Activated CD4-positive, alpha-beta memory T cell treated with anti-CD3 and anti-CD28 coated beads, Interleukin-2, amount 10 ng/mL, durations not matched to agents 7 days and 5 days (primary cell): ENCODE measurements at regions not wholly inside any gene's neighbourhood (a gene's known extent, or its start where the extent isn't known, plus 50 kb on each side); places are given as distances from the start of the nearest gene placed in this dataset.
"Not testable (repeated sequence)": the region's sequence is repeated elsewhere in the genome, so short reads cannot be mapped to it uniquely, and the experiment has no call there.

Source experiments
- CTCF ChIA-PET: fragments of 350-600 bp; sonication (Branson Sonifier 250); formaldehyde crosslinking; loops from one replicate; lab custom pipeline; 2021; ENCODE audit warnings: antibody characterized with exemption, inconsistent platforms; lab: Charles Lee
- POLR2A ChIA-PET: fragments of 350-600 bp; sonication (Branson Sonifier 250); formaldehyde crosslinking; loops from one replicate; lab custom pipeline; 2021; ENCODE audit warnings: antibody characterized with exemption; lab: Charles Lee
- DNase-seq: peaks from one replicate; pipeline ENCODE4 v3.0.0-alpha.2; 2020
- H3K27ac Mint-ChIP-seq: one replicate; pipeline ENCODE4 v1.8.0; 2021; ENCODE audit warnings: mild to moderate bottlenecking, mixed read lengths
- H3K27me3 Mint-ChIP-seq: one replicate; pipeline ENCODE4 v1.8.0; 2021; ENCODE audit warnings: mixed read lengths
- H3K36me3 Mint-ChIP-seq: one replicate; pipeline ENCODE4 v1.8.0; 2021; ENCODE audit warnings: low read depth, mixed read lengths
- H3K4me1 Mint-ChIP-seq: one replicate; pipeline ENCODE4 v1.8.0; 2021; ENCODE audit warnings: mixed read lengths
- H3K4me3 Mint-ChIP-seq: one replicate; pipeline ENCODE4 v1.8.0; 2021; ENCODE audit warnings: mild to moderate bottlenecking, mixed read lengths
- H3K9me3 Mint-ChIP-seq: one replicate; pipeline ENCODE4 v1.8.0; 2021; ENCODE audit warnings: mixed read lengths

- H3K4me3 Mint-ChIP-seq = no peak overlapping the region
- no peak overlapping the region for H3K27ac Mint-ChIP-seq
- DNase-seq = no peak
- no peaks in the 10 kb centered on the region for H3K36me3 Mint-ChIP-seq
- POLR2A ChIA-PET = interaction anchor here (1.9 kb wide), 1 partner anchor 444 kb away, joined by 3 read pairs; no protein-coding TSS in a partner anchor
- peaks cover 13% of the 10 kb centered on the region for H3K4me1 Mint-ChIP-seq
- peaks cover 6% of the 10 kb centered on the region for H3K27me3 Mint-ChIP-seq
- H3K9me3 Mint-ChIP-seq = no peaks in the 10 kb centered on the region
- CTCF ChIA-PET = interaction anchor here (0.8 to 1.0 kb wide), 2 partner anchors 18 to 445 kb away, joined by 3 to 4 read pairs; no protein-coding TSS in a partner anchor
Observed at GRCh38 chr6:134622382-134623173, 304.7 kb upstream of the SGK1 start.

- POLR2A ChIA-PET = interaction anchor here (1.9 kb wide), 1 partner anchor 443 kb away, joined by 3 read pairs; no protein-coding TSS in a partner anchor
- CTCF ChIA-PET = interaction anchor here (0.8 to 1.0 kb wide), 2 partner anchors 19 to 444 kb away, joined by 3 to 4 read pairs; no protein-coding TSS in a partner anchor
- H3K27ac Mint-ChIP-seq = no peak overlapping the region
Observed at GRCh38 chr6:134621858-134622257, 303.9 kb upstream of the SGK1 start.

DNA sequence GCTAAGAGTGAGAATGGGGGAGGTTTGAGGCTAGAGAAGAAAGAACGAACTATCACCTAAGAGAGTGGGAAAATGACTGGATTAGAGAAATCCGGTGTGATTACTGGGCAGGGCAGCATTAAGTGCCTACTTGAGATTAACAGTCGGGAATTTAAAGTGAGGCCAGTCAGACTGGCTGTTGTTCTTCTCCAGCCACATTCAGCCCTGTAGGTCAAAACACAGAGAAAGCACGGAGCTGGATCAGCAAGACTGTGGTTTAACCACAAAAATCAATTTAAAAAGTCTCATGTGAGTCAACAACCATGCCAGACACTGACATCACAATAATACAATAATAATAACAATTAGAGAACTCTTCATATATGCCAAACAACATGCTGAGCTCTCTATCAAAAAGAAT is 301.9 kb upstream of the SGK1 start:
- CTCF ChIA-PET = interaction anchor here (0.6 to 2.3 kb wide), 2 partner anchors 21 to 510 kb away, joined by 3 to 7 read pairs; no protein-coding TSS in a partner anchor
- Mint-ChIP-seq H3K36me3 (no peaks in the 10 kb centered on the region), H3K27ac (no peak overlapping the region), H3K4me1 (peaks cover 9% of the 10 kb centered on the region), H3K4me3 (no peak overlapping the region), H3K9me3 (no peaks in the 10 kb centered on the region), H3K27me3 (peaks cover 6% of the 10 kb centered on the region)
- DNase-seq = no peak
- POLR2A ChIA-PET = no interaction called here

More at GRCh38 chr6:134621858-134622257, 303.9 kb upstream of the SGK1 start:
- H3K4me1 Mint-ChIP-seq = peaks cover 13% of the 10 kb centered on the region
- no peak for DNase-seq
- H3K4me3 Mint-ChIP-seq = no peak overlapping the region
- H3K27me3 Mint-ChIP-seq = peaks cover 6% of the 10 kb centered on the region
- H3K36me3 Mint-ChIP-seq = no peaks in the 10 kb centered on the region
- no peaks in the 10 kb centered on the region for H3K9me3 Mint-ChIP-seq

DNA sequence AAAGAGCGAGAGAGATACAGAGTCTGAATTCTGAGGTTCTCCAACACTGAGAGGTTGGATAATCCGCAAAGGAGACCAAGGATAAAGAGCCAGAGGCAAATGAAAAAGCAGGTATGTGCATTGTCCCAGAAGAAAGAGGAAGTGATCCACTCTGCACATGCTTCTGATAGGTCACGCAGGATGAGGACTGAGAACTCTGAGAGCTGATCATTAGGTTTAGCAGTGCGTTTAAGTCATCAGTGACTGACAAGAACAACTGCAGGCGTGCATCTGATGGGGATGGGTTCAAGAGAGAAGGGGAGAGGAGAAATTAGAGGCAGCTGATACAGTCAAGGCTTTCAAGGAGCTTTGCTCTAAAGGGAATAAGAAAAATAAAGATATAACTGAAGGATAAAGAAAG is 301.2 kb upstream of the SGK1 start:
- no peaks in the 10 kb centered on the region for H3K9me3 Mint-ChIP-seq
- no peak overlapping the region for H3K27ac Mint-ChIP-seq
- peaks cover 6% of the 10 kb centered on the region for H3K27me3 Mint-ChIP-seq
- peaks cover 9% of the 10 kb centered on the region for H3K4me1 Mint-ChIP-seq
- ChIA-PET POLR2A (no interaction called here), CTCF (interaction anchor here (2.3 kb wide), 1 partner anchor 22 kb away, joined by 7 read pairs; no protein-coding TSS in a partner anchor)
- no peaks in the 10 kb centered on the region for H3K36me3 Mint-ChIP-seq
- no peak overlapping the region for H3K4me3 Mint-ChIP-seq
- DNase-seq = no peak

- no peaks in the 10 kb centered on the region for H3K36me3 Mint-ChIP-seq
- peaks cover 6% of the 10 kb centered on the region for H3K27me3 Mint-ChIP-seq
- H3K27ac Mint-ChIP-seq = no peak overlapping the region
- ChIA-PET CTCF (no interaction called here), POLR2A (no interaction called here)
- H3K4me3 Mint-ChIP-seq = no peak overlapping the region
- peaks cover 8% of the 10 kb centered on the region for H3K4me1 Mint-ChIP-seq
- DNase-seq = no peak
- H3K9me3 Mint-ChIP-seq = no peaks in the 10 kb centered on the region
Observed at GRCh38 chr6:134614606-134615485, 296.9 kb upstream of the SGK1 start.

DNA sequence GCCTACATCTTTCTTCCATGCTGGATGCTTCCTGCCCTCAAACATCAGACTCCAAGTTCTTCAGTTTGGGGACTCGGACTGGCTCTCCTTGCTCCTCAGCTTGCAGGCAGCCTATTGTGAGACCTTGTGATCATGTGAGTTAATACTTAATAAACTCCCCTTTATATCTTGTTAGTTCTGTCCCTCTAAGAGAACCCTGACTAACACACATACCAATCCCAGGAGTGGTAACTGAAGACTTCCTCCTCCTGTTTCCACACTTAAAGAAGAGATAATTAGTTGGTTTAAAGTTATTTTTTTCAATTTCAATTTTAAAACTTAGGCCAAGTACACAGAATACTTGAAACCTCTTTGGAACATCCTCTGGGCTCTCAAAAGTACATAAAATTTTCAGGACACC is 294.2 kb upstream of the SGK1 start:
- H3K27me3 Mint-ChIP-seq, H3K27ac Mint-ChIP-seq, H3K4me3 Mint-ChIP-seq, H3K36me3 Mint-ChIP-seq, H3K4me1 Mint-ChIP-seq, POLR2A ChIA-PET, DNase-seq, CTCF ChIA-PET, H3K9me3 Mint-ChIP-seq: not testable (repeated sequence)

DNA sequence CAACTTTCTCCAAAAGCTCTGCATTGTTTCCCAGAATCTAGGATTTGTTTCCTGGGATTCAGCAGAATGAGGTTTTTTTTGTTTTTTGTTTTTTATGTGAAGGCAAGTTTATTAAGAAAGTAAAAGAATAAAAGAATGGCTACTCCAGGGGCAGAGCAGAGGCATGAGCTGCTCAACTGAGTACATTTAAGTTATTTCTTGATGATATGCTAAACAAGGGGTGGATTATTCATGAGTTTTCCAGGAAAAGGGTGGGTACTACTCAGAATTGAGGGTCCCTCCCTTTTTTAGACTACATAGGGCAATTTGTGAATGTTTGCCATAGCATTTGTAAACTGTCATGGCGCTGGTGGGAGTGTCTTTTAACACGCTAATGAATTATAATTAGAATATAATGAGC is 292.5 kb upstream of the SGK1 start:
- no peaks in the 10 kb centered on the region for H3K9me3 Mint-ChIP-seq
- H3K4me1 Mint-ChIP-seq = no peaks in the 10 kb centered on the region
- no peak overlapping the region for H3K27ac Mint-ChIP-seq
- H3K4me3 Mint-ChIP-seq = no peak overlapping the region
- POLR2A ChIA-PET = no interaction called here
- H3K36me3 Mint-ChIP-seq = no peaks in the 10 kb centered on the region
- DNase-seq = no peak
- CTCF ChIA-PET = no interaction called here
- H3K27me3 Mint-ChIP-seq = no peaks in the 10 kb centered on the region

DNA sequence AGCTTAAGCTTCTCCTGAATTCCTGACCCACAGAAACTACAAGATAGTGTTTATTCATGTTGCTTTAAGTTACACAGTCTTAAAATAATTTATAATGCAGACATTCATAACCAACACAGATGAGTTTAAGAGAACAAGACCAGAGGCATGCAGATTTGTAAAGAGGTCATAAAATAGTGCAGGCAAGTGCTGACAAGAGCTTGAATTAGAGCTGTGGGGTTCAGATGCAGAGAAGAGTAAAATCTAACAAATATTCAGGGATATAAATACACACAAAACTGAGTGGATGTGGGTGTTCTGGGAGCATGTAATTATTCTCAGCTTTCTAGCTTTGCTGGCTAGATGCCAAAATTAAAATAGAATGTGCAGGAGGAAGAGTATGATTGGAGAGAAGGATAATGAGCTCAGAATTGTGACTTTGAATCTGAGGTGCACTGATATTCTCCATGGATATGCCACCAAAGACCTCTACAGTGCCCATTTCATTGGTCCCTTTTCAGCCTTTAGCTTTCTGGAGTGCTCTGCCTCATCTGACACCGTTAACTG is 291.9 kb upstream of the SGK1 start:
- ChIA-PET POLR2A (no interaction called here), CTCF (no interaction called here)
- H3K36me3 Mint-ChIP-seq = no peaks in the 10 kb centered on the region
- no peaks in the 10 kb centered on the region for H3K9me3 Mint-ChIP-seq
- H3K4me3 Mint-ChIP-seq = no peak overlapping the region
- no peak for DNase-seq
- H3K27ac Mint-ChIP-seq = no peak overlapping the region
- H3K4me1 Mint-ChIP-seq = no peaks in the 10 kb centered on the region
- H3K27me3 Mint-ChIP-seq = no peaks in the 10 kb centered on the region

GRCh38 chr6:134607411-134607810 is 289.5 kb upstream of the SGK1 start:
- H3K27me3 Mint-ChIP-seq = no peaks in the 10 kb centered on the region
- ChIA-PET CTCF (no interaction called here), POLR2A (no interaction called here)
- H3K36me3 Mint-ChIP-seq = no peaks in the 10 kb centered on the region
- no peak overlapping the region for H3K27ac Mint-ChIP-seq
- DNase-seq = no peak
- no peak overlapping the region for H3K4me3 Mint-ChIP-seq
- no peaks in the 10 kb centered on the region for H3K9me3 Mint-ChIP-seq
- no peaks in the 10 kb centered on the region for H3K4me1 Mint-ChIP-seq

GRCh38 chr6:134605034-134605433 is 287.1 kb upstream of the SGK1 start:
- H3K9me3 Mint-ChIP-seq = peaks cover 4% of the 10 kb centered on the region
- DNase-seq = no peak
- ChIA-PET CTCF (no interaction called here), POLR2A (no interaction called here)
- no peak overlapping the region for H3K4me3 Mint-ChIP-seq
- no peaks in the 10 kb centered on the region for H3K36me3 Mint-ChIP-seq
- H3K27ac Mint-ChIP-seq = no peak overlapping the region
- no peaks in the 10 kb centered on the region for H3K4me1 Mint-ChIP-seq
- peaks cover 2% of the 10 kb centered on the region for H3K27me3 Mint-ChIP-seq

GRCh38 chr6:134604014-134604676 is 286.2 kb upstream of the SGK1 start:
- ChIA-PET POLR2A (no interaction called here), CTCF (no interaction called here)
- Mint-ChIP-seq H3K9me3 (peaks cover 4% of the 10 kb centered on the region), H3K4me3 (no peak overlapping the region), H3K27ac (no peak overlapping the region), H3K27me3 (peaks cover 2% of the 10 kb centered on the region), H3K4me1 (no peaks in the 10 kb centered on the region), H3K36me3 (no peaks in the 10 kb centered on the region)
- no peak for DNase-seq

- H3K4me1 Mint-ChIP-seq = no peaks in the 10 kb centered on the region
- peaks cover 2% of the 10 kb centered on the region for H3K27me3 Mint-ChIP-seq
- H3K36me3 Mint-ChIP-seq = no peaks in the 10 kb centered on the region
- DNase-seq = no peak
- H3K9me3 Mint-ChIP-seq = peaks cover 4% of the 10 kb centered on the region
- POLR2A ChIA-PET = no interaction called here
- CTCF ChIA-PET = no interaction called here
- no peak overlapping the region for H3K4me3 Mint-ChIP-seq
- H3K27ac Mint-ChIP-seq = no peak overlapping the region
Observed at GRCh38 chr6:134603561-134603960, 285.6 kb upstream of the SGK1 start.
